Muscle layer of colon (tissue), 2 donors: ENCODE measurements at regions not wholly inside any gene's neighbourhood (a gene's known extent, or its start where the extent isn't known, plus 50 kb on each side); places are given as distances from the start of the nearest gene placed in this dataset.
"Not testable (repeated sequence)": the region's sequence is repeated elsewhere in the genome, so short reads cannot be mapped to it uniquely, and the experiment has no call there.

Experiments
- H3K27ac ChIP-seq: one replicate; pipeline ENCODE4 v1.7.0; 2013; ENCODE audit warnings: low read depth, mild to moderate bottlenecking, low read length, moderate library complexity
- H3K27me3 ChIP-seq, 2 donors: one replicate each; pipeline ENCODE4 v1.7.0; 2013; ENCODE audit warnings: low read length in 2 of 2, mild to moderate bottlenecking in 2 of 2; ENCODE audit not compliant: insufficient read depth in 2 of 2, control insufficient read depth in 1 of 2
- H3K36me3 ChIP-seq: one replicate; pipeline ENCODE4 v1.7.0; 2013; ENCODE audit warnings: mild to moderate bottlenecking, low read length; ENCODE audit not compliant: insufficient read depth
- H3K4me1 ChIP-seq: one replicate; pipeline ENCODE4 v1.7.0; 2013; ENCODE audit warnings: mild to moderate bottlenecking, low read length; ENCODE audit not compliant: insufficient read depth
- H3K4me3 ChIP-seq, 2 donors: one replicate each; pipeline ENCODE4 v1.7.0; 2013; ENCODE audit warnings: low read length in 2 of 2, low read depth in 1 of 2, mild to moderate bottlenecking in 1 of 2, moderate library complexity in 1 of 2
- H3K9ac ChIP-seq: one replicate; pipeline ENCODE4 v1.7.0; 2013; ENCODE audit warnings: low read length
- H3K9me3 ChIP-seq: one replicate; pipeline ENCODE4 v1.7.0; 2013; ENCODE audit warnings: mild to moderate bottlenecking, low read length
- donor health status: abdominal sarcoma.
- donor health status: Adenocarcinoma of cecum.

GRCh38 chr12:124703856-124704255 lies 136.4 kb upstream of the NCOR2 start:
- Histone ChIP-seq H3K36me3 (no peaks in the 10 kb centered on the region), H3K4me3 (no peak overlapping the region), H3K9me3 (no peaks in the 10 kb centered on the region), H3K27me3 (no peaks in the 10 kb centered on the region), H3K27ac (no peak overlapping the region), H3K9ac (no peak overlapping the region), H3K4me1 (peaks cover 12% of the 10 kb centered on the region)

GRCh38 chr12:124702736-124703135 lies 135.3 kb upstream of the NCOR2 start:
- H3K9me3 ChIP-seq: no peaks in the 10 kb centered on the region
- H3K27ac ChIP-seq: no peak overlapping the region
- H3K4me1 ChIP-seq: peaks cover 12% of the 10 kb centered on the region
- no peaks in the 10 kb centered on the region for H3K36me3 ChIP-seq
- H3K27me3 ChIP-seq: no peaks in the 10 kb centered on the region
- no peak overlapping the region for H3K4me3 ChIP-seq
- no peak overlapping the region for H3K9ac ChIP-seq

GRCh38 chr12:124700810-124701592 lies 133.6 kb upstream of the NCOR2 start:
- Histone ChIP-seq H3K4me3 (no peak overlapping the region), H3K9me3 (no peaks in the 10 kb centered on the region), H3K36me3 (no peaks in the 10 kb centered on the region), H3K27me3 (no peaks in the 10 kb centered on the region), H3K9ac (no peak overlapping the region), H3K4me1 (peaks cover 12% of the 10 kb centered on the region), H3K27ac (peak overlapping the region; percentile 27)

GRCh38 chr12:124699909-124700308 lies 132.5 kb upstream of the NCOR2 start:
- Histone ChIP-seq H3K27ac (no peak overlapping the region), H3K4me1 (peaks cover 12% of the 10 kb centered on the region), H3K4me3 (no peak overlapping the region), H3K9ac (no peak overlapping the region), H3K36me3 (no peaks in the 10 kb centered on the region), H3K27me3 (no peaks in the 10 kb centered on the region), H3K9me3 (no peaks in the 10 kb centered on the region)

GRCh38 chr12:124698998-124699305 lies 131.5 kb upstream of the NCOR2 start:
- H3K27me3 ChIP-seq: no peaks in the 10 kb centered on the region
- no peaks in the 10 kb centered on the region for H3K9me3 ChIP-seq
- H3K9ac ChIP-seq: no peak overlapping the region
- H3K27ac ChIP-seq: no peak overlapping the region
- H3K36me3 ChIP-seq: no peaks in the 10 kb centered on the region
- no peak overlapping the region for H3K4me3 ChIP-seq
- H3K4me1 ChIP-seq: peaks cover 12% of the 10 kb centered on the region

GRCh38 chr12:124698211-124698997 lies 131.0 kb upstream of the NCOR2 start:
- Histone ChIP-seq H3K36me3 (no peaks in the 10 kb centered on the region), H3K9ac (no peak overlapping the region), H3K4me3 (no peak overlapping the region), H3K4me1 (peaks cover 12% of the 10 kb centered on the region), H3K9me3 (no peaks in the 10 kb centered on the region), H3K27ac (peak overlapping the region; percentile 44), H3K27me3 (no peaks in the 10 kb centered on the region)

- H3K27me3 ChIP-seq, H3K27ac ChIP-seq, H3K36me3 ChIP-seq, H3K4me3 ChIP-seq, H3K9me3 ChIP-seq, H3K9ac ChIP-seq: not testable (repeated sequence)
- H3K4me1 ChIP-seq: peaks cover 12% of the 10 kb centered on the region
Observed at GRCh38 chr12:124697722-124698121, 130.3 kb upstream of the NCOR2 start.

- no peak overlapping the region for H3K4me3 ChIP-seq
- H3K9me3 ChIP-seq: peaks cover 9% of the 10 kb centered on the region
- no peaks in the 10 kb centered on the region for H3K36me3 ChIP-seq
- H3K4me1 ChIP-seq: peaks cover 12% of the 10 kb centered on the region
- H3K27me3 ChIP-seq: no peaks in the 10 kb centered on the region
- H3K9ac ChIP-seq: no peak overlapping the region
- H3K27ac ChIP-seq: no peak overlapping the region
Observed at GRCh38 chr12:124696693-124697476, 129.5 kb upstream of the NCOR2 start.

GRCh38 chr12:124695861-124696260 lies 128.4 kb upstream of the NCOR2 start:
- H3K27ac ChIP-seq: no peak overlapping the region
- H3K27me3 ChIP-seq: no peaks in the 10 kb centered on the region
- no peak overlapping the region for H3K4me3 ChIP-seq
- H3K9me3 ChIP-seq: peaks cover 9% of the 10 kb centered on the region
- H3K4me1 ChIP-seq: peaks cover 3% of the 10 kb centered on the region
- H3K9ac ChIP-seq: no peak overlapping the region
- no peaks in the 10 kb centered on the region for H3K36me3 ChIP-seq

- Histone ChIP-seq H3K27ac (no peak overlapping the region), H3K9ac (no peak overlapping the region), H3K4me3 (no peak overlapping the region), H3K36me3 (no peaks in the 10 kb centered on the region), H3K4me1 (no peaks in the 10 kb centered on the region), H3K27me3 (no peaks in the 10 kb centered on the region), H3K9me3 (peaks cover 9% of the 10 kb centered on the region)
Observed at GRCh38 chr12:124694846-124695497, 127.6 kb upstream of the NCOR2 start.

- Histone ChIP-seq H3K4me1 (no peaks in the 10 kb centered on the region), H3K9ac (no peak overlapping the region), H3K27me3 (no peaks in the 10 kb centered on the region), H3K36me3 (no peaks in the 10 kb centered on the region), H3K9me3 (peaks cover 9% of the 10 kb centered on the region), H3K27ac (no peak overlapping the region), H3K4me3 (no peak overlapping the region)
Observed at GRCh38 chr12:124694250-124694649, 126.8 kb upstream of the NCOR2 start.
